Neural cell (in vitro differentiated cells): ENCODE measurements at regions not wholly inside any gene's neighbourhood (a gene's known extent, or its start where the extent isn't known, plus 50 kb on each side); places are given as distances from the start of the nearest gene placed in this dataset.

Experiments used
- H2AFZ ChIP-seq: fragments of 200-600, 300-800 bp; sonication (generic), shearing (Covaris generic); 2 replicates; pipeline ENCODE4 v1.6.0; 2014; ENCODE audit warnings: low read depth, mild to moderate bottlenecking, antibody characterized with exemption, low read length, moderate library complexity
- H3F3A ChIP-seq: fragments of 200-600 bp; shearing (Covaris generic); 2 replicates; pipeline ENCODE4 v1.6.1; 2016; ENCODE audit warnings: mild to moderate bottlenecking, moderate library complexity, mixed read lengths, antibody characterized with exemption, low read length; ENCODE audit not compliant: insufficient read depth, poor library complexity, severe bottlenecking
- H3K27ac ChIP-seq: fragments of 200-600, 300-800 bp; sonication (generic), shearing (Covaris generic); 2 replicates; pipeline ENCODE4 v1.5.1; 2014; ENCODE audit warnings: mild to moderate bottlenecking, low read length, moderate library complexity
- H3K27me3 ChIP-seq: fragments of 300-800, 200-600 bp; sonication (generic), shearing (Covaris generic); 2 replicates; pipeline ENCODE4 v1.6.0; 2014; ENCODE audit warnings: mild to moderate bottlenecking, low read depth, low read length, moderate library complexity; ENCODE audit not compliant: insufficient read depth
- H3K36me3 ChIP-seq: fragments of 300-800, 200-600 bp; sonication (generic), shearing (Covaris generic); 2 replicates; pipeline ENCODE4 v1.5.1; 2014; ENCODE audit warnings: mild to moderate bottlenecking, antibody characterized with exemption, low read length, moderate library complexity; ENCODE audit not compliant: insufficient read depth
- H3K4me2 ChIP-seq: fragments of 300-800, 200-600 bp; sonication (generic), shearing (Covaris generic); 2 replicates; pipeline ENCODE4 v1.6.0; 2014; ENCODE audit warnings: mild to moderate bottlenecking, low read length
- H3K4me3 ChIP-seq: fragments of 300-800, 200-600 bp; sonication (generic), shearing (Covaris generic); 2 replicates; pipeline ENCODE4 v1.5.1; 2014; ENCODE audit warnings: mild to moderate bottlenecking, low read length, moderate library complexity
- H3K79me2 ChIP-seq: fragments of 200-600 bp; shearing (Covaris generic); replicated peaks from 2 replicates; pipeline ENCODE4 v1.6.0; 2014; ENCODE audit warnings: mild to moderate bottlenecking, low read length, moderate library complexity; ENCODE audit not compliant: insufficient read depth
- H3K9ac ChIP-seq: fragments of 300-800, 200-600 bp; sonication (generic), shearing (Covaris generic); 2 replicates; pipeline ENCODE4 v1.6.1; 2016; ENCODE audit warnings: mild to moderate bottlenecking, low read length, mixed read lengths
- H3K9me2 ChIP-seq: fragments of 200-600 bp; shearing (Covaris generic); 2 replicates; pipeline ENCODE4 v1.6.1; 2016; ENCODE audit warnings: mild to moderate bottlenecking, low read length, mixed read lengths; ENCODE audit not compliant: insufficient read depth
- H3K9me3 ChIP-seq: fragments of 200-600, 300-800 bp; sonication (generic), shearing (Covaris generic); 2 replicates; pipeline ENCODE4 v1.6.1; 2016; ENCODE audit warnings: mild to moderate bottlenecking, mixed run types, low read length, moderate library complexity, mixed read lengths
- H4K20me1 ChIP-seq: fragments of 200-600 bp; shearing (Covaris generic); 2 replicates; pipeline ENCODE4 v1.6.1; 2016; ENCODE audit warnings: mild to moderate bottlenecking, mixed run types; ENCODE audit not compliant: insufficient read depth
- EP300 ChIP-seq: fragments of 450-650 bp; conservative IDR thresholded peaks from 2 replicates; pipeline ENCODE4 v1.6.1; 2014; ENCODE audit warnings: antibody characterized with exemption, mild to moderate bottlenecking, moderate library complexity; ENCODE audit not compliant: poor library complexity, severe bottlenecking
- EZH2 ChIP-seq: fragments of 200-600, 300-800 bp; shearing (Covaris generic), sonication (generic); IDR thresholded peaks from 2 replicates; pipeline ENCODE4 v1.6.1; 2014; ENCODE audit warnings: antibody characterized with exemption, low read length, borderline replicate concordance, mild to moderate bottlenecking; ENCODE audit not compliant: insufficient read depth, poor library complexity, severe bottlenecking
- MXI1 ChIP-seq: fragments of 450-650 bp; conservative IDR thresholded peaks from 2 replicates; pipeline ENCODE4 v1.6.1; 2014; ENCODE audit warnings: antibody characterized with exemption, mild to moderate bottlenecking; ENCODE audit not compliant: poor library complexity, severe bottlenecking
- POLR2AphosphoS5 ChIP-seq: IDR thresholded peaks from 2 replicates; pipeline ENCODE4 v1.6.1; 2012
- RAD21 ChIP-seq: fragments of 450-650 bp; conservative IDR thresholded peaks from 2 replicates; pipeline ENCODE4 v1.6.1; 2014; ENCODE audit warnings: antibody characterized with exemption, mild to moderate bottlenecking, moderate library complexity
- SMC3 ChIP-seq: fragments of 450-650 bp; conservative IDR thresholded peaks from 2 replicates; pipeline ENCODE4 v1.6.1; 2014; ENCODE audit warnings: antibody characterized with exemption, mild to moderate bottlenecking, moderate library complexity; ENCODE audit not compliant: poor library complexity
- TAF1 ChIP-seq: IDR thresholded peaks from 2 replicates; pipeline ENCODE4 v1.6.1; 2012; ENCODE audit warnings: low read depth
- TF ChIP-seq, protein P1 (sequence below): fragments of 450-650 bp; IDR thresholded peaks from 2 replicates; pipeline ENCODE4 v1.5.1; 2014; ENCODE audit warnings: antibody characterized with exemption, mild to moderate bottlenecking, moderate library complexity; ENCODE audit not compliant: poor library complexity, severe bottlenecking
- TF ChIP-seq, protein P2 (sequence below): IDR thresholded peaks from 2 replicates; pipeline ENCODE4 v1.6.1; 2012; ENCODE audit warnings: borderline replicate concordance

DNA sequence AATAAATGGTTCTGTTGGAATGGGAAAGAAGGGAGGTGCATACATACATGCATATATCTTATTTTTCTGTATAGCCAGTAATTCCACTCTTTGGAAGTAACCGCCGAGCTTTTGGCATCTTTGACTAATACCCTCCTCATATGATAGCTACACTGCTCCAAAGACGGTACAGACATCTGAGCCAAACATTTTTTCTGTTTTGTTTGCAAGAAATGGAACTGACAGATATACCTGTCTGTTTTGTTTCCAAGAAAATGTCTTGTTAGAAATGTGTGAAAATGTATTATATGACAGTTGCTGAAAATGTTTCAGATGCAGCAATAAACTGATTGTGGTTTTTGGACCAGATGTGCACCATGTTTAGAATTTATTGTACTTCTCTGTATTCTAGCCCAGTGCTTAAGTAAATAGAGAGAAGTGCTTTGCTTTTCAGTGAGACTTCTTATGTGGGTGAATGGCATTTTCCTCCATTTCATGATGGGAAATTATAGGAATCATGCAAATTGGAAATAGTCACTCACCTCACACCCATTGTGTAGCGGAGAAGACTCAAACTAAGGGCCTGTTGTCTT, 396.9 kb downstream of the KCNRG start:
- H3K27me3 ChIP-seq, result no peaks in the 10 kb centered on the region
- no peaks in the 10 kb centered on the region for H3K9me3 ChIP-seq
- no peak overlapping the region for H3K4me2 ChIP-seq
- H3K9me2 ChIP-seq, result no peaks in the 10 kb centered on the region
- no peaks in the 10 kb centered on the region for H3F3A ChIP-seq
- TF ChIP-seq, protein P1, sequence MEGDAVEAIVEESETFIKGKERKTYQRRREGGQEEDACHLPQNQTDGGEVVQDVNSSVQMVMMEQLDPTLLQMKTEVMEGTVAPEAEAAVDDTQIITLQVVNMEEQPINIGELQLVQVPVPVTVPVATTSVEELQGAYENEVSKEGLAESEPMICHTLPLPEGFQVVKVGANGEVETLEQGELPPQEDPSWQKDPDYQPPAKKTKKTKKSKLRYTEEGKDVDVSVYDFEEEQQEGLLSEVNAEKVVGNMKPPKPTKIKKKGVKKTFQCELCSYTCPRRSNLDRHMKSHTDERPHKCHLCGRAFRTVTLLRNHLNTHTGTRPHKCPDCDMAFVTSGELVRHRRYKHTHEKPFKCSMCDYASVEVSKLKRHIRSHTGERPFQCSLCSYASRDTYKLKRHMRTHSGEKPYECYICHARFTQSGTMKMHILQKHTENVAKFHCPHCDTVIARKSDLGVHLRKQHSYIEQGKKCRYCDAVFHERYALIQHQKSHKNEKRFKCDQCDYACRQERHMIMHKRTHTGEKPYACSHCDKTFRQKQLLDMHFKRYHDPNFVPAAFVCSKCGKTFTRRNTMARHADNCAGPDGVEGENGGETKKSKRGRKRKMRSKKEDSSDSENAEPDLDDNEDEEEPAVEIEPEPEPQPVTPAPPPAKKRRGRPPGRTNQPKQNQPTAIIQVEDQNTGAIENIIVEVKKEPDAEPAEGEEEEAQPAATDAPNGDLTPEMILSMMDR, result no peak
- TF ChIP-seq POLR2AphosphoS5, result no peak
- no peak for TF ChIP-seq RAD21
- no peak for TF ChIP-seq MXI1
- TF ChIP-seq EP300, result peak; percentile 37
- TF ChIP-seq SMC3, result no peak
- H3K27ac ChIP-seq, result peak overlapping the region; percentile 63
- H2AFZ ChIP-seq, result no peak overlapping the region
- H3K9ac ChIP-seq, result no peak overlapping the region
- H3K79me2 ChIP-seq, result no peaks in the 10 kb centered on the region
- H3K36me3 ChIP-seq, result no peaks in the 10 kb centered on the region
- H3K4me3 ChIP-seq, result peak overlapping the region; percentile 10
- no peaks in the 10 kb centered on the region for H4K20me1 ChIP-seq

DNA sequence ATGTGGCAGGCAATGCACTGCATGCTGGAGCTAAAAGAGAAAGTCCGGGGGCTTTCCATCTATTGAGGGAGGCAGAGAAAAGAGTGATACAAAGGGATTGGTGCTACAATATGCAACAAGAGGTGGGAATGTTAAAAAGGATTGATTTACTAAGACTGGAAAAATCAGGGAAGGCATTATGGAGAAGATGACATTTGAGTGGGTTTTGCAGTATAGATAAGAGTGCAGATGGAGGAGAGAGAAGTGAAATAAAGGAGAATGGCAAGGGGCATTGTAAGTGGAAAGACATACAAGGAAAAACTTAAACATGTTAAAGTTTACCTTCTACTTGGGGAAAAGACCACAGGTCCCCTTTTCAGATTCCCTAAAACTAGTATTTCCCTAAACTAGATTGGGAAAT, 399.4 kb downstream of the KCNRG start:
- Histone ChIP-seq H4K20me1 (no peaks in the 10 kb centered on the region), H3K9me2 (no peaks in the 10 kb centered on the region), H3K36me3 (no peaks in the 10 kb centered on the region), H3K79me2 (no peaks in the 10 kb centered on the region), H3K9me3 (no peaks in the 10 kb centered on the region), H3K27ac (no peak overlapping the region), H2AFZ (no peak overlapping the region), H3F3A (no peaks in the 10 kb centered on the region), H3K9ac (no peak overlapping the region), H3K4me3 (no peak overlapping the region), H3K27me3 (no peaks in the 10 kb centered on the region), H3K4me2 (no peak overlapping the region)
- TF ChIP-seq EZH2, result no peak
- no peak for TF ChIP-seq EP300
- TF ChIP-seq, protein P1, result no peak
- no peak for TF ChIP-seq SMC3
- TF ChIP-seq RAD21, result no peak
- no peak for TF ChIP-seq TAF1
- no peak for TF ChIP-seq MXI1
- TF ChIP-seq, protein P2, sequence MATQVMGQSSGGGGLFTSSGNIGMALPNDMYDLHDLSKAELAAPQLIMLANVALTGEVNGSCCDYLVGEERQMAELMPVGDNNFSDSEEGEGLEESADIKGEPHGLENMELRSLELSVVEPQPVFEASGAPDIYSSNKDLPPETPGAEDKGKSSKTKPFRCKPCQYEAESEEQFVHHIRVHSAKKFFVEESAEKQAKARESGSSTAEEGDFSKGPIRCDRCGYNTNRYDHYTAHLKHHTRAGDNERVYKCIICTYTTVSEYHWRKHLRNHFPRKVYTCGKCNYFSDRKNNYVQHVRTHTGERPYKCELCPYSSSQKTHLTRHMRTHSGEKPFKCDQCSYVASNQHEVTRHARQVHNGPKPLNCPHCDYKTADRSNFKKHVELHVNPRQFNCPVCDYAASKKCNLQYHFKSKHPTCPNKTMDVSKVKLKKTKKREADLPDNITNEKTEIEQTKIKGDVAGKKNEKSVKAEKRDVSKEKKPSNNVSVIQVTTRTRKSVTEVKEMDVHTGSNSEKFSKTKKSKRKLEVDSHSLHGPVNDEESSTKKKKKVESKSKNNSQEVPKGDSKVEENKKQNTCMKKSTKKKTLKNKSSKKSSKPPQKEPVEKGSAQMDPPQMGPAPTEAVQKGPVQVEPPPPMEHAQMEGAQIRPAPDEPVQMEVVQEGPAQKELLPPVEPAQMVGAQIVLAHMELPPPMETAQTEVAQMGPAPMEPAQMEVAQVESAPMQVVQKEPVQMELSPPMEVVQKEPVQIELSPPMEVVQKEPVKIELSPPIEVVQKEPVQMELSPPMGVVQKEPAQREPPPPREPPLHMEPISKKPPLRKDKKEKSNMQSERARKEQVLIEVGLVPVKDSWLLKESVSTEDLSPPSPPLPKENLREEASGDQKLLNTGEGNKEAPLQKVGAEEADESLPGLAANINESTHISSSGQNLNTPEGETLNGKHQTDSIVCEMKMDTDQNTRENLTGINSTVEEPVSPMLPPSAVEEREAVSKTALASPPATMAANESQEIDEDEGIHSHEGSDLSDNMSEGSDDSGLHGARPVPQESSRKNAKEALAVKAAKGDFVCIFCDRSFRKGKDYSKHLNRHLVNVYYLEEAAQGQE, result no peak
- TF ChIP-seq POLR2AphosphoS5, result no peak
